ENCODE measurements at regions not wholly inside any gene's neighbourhood (a gene's known extent, or its start where the extent isn't known, plus 50 kb on each side); places are given as distances from the start of the nearest gene placed in this dataset.
"Not testable (repeated sequence)": the region's sequence is repeated elsewhere in the genome, so short reads cannot be mapped to it uniquely, and the experiment has no call there.

DNA sequence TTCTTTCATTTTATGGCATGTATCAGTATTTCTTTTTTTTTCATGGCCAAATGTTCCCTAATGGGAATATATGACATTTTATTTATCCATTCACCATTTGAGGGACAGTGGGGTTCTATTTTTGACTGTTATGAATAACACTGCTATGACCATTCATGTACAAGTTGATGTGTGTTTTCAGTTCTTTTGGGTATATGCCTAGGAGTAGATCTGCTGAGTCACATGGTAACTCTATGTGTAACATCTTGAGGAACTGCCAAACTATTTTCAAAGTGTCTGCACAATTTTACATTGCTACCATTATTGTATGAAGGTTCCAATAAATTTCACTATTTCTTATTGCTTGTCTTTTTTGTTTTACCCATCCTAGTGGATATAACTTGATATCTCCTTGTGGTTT is 223.0 kb downstream of the TANC2 start:
- no peak for DNase-seq

DNA sequence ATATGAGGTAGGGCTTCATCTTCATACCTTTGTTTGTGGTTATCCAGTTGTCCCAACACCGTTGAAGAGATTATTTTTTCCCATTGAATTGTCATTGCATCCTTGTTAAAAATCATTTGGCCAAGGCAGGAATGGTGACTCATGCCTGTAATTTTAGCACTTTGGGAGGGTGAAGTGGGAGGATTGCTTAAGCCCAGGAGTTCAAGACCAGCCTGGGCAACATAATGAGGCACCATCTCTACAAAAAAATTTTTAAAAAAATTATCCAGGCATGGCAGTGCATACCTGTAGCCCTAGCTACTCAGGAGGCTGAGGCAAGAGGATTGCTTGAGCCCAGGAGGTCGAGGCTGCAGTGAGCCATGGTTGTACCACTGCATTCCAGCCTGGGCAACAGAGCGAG is 223.9 kb downstream of the TANC2 start:
- no peak for DNase-seq

DNA sequence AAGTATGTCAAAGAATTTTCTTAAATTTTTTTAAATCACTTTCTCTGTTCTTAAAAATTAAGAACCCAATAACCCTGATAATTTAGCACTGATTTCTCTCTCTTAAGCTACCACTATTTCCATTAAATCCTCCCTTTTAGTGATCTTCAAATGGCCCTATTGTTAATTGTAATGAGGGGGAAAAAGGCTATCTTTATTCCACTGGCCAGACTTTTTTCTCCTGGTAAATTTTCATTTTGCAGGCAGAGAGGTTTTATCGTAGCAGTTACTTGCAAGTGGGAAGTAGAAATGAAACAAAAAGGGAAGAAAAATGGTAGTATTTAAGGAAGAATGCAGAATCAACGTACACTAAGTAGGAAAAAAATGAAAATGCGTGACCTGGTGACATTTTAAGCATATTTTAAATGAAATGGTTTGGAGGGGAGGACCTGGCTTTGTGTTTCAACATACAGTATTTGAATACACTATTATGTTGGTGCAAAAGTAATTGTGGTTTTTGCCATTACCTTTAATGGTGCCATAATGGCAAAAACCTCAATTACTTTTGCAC is 224.9 kb downstream of the TANC2 start:
- no peak for DNase-seq

DNA sequence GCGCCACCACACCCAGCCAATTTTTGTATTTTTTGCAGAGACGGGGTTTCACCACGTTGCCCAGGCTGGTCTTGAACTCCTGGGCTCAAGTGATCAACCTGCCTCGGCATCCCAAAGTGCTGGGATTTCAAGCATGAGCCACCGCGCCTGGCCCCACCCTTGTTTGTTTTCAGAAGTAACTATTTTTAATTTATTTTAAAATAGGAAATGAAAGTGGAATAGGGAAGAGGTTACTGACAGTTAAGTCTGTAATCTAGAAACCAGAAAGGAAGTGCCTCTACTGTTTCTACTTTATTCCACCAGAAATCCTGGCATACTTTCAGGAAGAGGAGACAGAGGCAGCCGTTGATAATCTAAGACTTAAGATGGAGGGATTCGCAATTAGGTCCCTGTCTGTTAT is 225.6 kb downstream of the TANC2 start:
- DNase-seq, result no peak

DNA sequence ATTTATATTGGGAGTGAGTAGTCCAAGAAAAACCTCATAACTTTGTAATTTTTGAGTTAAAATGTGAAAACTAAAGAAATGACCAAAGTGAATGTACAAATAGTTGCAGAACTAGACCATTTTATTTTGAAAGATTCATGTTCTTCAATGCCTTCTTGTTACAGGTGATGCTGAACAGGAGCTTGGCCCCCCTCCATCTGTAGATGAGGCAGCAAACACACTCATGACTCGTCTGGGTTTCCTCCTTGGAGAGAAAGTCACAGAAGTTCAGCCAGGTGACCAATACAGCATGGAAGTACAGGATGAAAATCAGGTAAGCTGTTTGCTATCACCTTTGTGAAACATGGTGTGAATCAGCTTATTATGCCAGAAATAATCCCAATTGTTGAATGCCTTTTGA is 227.8 kb downstream of the TANC2 start:
- DNase-seq, result no peak

DNA sequence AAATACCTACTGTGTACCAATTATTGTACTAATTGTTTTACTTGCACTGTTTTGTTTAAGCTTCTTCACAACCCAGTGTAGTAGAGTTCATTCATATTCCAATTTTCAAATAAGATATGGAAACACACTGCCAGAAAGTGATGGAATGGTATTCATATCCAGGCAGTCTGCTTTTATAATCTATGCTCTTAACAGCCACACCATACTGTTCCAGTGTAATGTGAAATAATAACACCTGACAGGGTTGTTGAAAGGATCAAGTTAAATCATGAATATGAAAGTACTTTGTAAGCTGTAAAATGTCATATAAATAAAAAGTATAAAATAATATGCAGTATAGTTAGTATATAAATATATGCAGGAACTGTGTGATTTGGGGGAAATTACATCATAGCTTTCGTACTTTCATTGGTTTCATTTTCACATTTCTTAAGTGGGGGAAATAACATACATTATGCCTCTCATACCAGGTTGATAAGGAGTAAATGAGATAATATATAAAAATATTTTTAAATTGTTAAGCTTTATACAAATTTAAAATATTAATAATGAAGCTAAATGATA is 230.8 kb downstream of the TANC2 start:
- no peak for DNase-seq

DNA sequence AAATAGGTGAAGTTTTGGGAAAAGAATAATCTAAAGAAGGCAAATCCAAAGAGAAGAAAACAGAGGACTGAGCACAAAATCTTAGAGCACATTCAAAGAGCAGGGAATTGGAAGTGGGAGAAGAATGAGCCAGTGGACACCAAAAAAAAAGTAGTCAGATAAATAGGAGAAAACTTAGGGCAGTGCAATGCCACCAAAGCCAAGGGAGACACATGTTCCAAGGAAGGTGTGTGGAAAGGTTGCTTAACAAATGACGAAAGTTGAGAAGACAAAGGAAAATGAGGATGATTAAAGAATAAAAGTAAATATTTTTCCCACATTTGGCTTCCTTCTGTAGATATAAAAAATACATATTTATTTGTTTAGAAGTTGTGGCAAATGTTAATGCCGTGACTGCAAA is 237.6 kb downstream of the TANC2 start:
- DNase-seq, result no peak

DNA sequence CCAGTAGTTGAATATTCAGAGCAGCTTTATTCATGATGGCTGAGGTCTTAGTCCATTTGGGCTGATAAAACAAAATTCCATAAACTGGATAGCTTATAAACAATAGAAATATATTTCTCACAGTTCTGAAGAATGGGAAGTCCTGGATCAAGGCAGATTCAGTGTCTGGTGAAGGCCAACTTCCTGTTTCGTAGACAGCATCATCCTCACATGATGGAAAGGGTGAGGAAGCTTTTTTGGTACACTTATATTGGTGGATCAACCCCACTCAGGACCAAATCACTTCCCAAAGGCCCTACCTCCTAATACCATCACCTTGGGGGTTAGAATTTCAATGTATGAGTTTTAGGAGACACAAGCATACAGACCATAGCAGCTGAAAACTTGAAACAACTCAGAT is 224.2 kb downstream of the CYB561 start:
- DNase-seq, result no peak

DNA sequence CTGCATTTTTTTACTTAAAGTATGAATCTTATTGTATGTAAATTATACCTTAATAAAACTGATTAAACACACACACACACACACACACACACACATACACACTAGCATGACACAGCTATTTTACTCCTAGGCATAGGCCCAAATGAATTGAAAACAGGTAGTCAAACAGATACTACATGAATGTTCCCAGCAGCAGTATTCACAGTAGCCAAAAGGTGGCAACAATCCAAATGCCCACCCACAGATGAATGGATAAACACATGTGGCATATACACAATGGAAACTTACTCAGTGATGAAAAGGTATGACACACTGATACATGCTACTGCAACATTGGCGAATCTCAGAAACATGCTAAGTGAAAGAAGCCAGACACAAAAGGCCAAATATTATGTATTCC is 223.5 kb downstream of the CYB561 start:
- DNase-seq, result no peak

DNA sequence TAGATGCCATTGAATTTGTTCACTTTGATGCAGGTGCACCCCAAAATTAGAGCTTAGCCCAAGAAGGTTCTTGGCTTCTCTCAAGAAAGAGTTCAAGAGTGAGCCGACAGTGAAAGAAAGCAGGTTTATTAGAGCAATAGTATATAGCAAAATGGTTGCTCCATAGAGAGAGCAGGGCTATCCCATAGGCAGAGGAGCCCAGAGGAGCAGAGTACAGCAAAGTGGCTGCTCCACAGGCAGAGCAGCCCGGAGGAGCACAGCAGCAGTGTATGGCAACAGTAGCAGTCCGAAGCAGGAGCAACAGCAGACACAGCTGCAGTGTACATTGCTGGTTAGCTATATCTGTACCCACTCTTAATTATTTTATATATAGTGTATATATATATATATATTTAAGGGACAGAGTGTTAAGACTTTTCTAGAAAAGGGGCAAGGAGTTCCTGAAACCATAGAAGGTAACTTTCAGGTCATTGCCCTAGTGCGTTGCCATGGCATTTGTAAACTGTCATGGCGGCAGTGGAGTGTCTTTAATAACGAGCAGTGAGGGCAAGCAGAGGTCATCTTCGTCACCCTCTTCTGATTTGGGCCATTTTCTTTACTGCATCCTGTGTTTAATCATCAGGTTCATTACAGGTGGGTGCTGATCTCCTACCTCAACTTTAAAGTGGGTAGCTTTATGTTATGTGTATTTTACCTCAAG is 222.7 kb downstream of the CYB561 start:
- DNase-seq, result no peak

DNA sequence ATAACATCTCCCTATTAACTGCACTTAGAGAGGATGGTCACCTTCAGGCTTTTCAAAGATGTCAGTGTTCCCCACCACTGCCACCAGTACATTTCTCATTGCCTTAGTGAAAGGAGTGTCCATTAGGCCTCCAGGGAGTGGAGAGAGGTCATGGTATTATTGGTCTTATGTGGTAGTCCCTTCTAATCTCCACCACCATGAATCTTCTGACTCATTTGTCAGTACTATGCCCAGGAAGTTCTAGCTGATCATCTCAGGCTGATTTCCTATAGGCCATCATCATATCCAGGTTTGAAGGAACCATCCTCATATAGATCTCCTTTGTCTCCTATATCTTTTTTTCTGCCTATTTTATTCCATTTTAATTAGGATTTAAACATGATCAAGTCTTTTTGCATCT is 221.5 kb downstream of the CYB561 start:
- DNase-seq, result no peak

DNA sequence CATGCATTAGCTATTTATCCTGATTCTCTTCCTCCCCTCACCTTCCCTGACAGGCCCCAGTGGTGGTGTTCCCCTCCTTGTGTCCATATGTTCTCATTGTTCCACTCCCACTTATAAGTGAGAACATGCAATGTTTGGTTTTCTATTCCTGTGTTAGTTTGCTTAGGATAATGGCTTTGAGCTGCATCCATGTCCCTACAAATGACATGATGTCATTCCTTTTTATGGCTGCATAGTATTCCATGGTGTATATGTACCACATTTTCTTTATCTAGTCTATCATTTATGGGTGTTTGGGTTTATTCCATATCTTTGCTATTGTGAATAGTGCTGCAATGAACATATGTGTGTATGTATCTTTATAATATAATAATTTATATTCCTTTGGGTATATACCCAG is 219.4 kb downstream of the CYB561 start:
- not testable (repeated sequence) for DNase-seq

DNA sequence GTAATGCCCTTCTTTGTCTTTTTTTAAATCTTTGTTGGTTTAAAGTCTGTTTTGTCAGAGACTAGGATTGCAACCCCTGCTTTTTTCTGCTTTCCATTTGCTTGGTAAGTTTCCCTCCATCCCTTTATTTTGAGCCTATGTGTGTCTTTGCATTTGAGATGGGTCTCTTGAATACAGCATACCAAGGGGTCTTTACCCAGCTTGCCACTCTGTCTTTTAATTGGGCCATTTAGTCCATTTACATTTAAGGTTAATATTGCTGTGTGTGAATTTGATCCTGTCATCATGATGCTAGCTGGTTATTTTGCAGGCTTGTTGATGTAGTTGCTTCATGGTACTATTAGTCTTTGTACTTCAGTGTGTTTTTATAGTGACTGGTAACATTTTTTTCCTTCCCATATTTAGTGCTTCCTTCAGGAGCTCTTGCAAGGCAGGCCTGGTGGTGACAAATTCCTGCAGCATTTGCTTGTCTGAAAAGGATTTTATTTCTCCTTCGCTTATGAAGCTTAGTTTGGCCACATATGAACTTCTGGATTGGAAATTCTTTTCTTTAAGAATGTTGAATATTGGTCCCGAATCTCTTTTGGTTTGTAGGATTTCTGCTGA is 215.0 kb downstream of the CYB561 start:
- not testable (repeated sequence) for DNase-seq

DNA sequence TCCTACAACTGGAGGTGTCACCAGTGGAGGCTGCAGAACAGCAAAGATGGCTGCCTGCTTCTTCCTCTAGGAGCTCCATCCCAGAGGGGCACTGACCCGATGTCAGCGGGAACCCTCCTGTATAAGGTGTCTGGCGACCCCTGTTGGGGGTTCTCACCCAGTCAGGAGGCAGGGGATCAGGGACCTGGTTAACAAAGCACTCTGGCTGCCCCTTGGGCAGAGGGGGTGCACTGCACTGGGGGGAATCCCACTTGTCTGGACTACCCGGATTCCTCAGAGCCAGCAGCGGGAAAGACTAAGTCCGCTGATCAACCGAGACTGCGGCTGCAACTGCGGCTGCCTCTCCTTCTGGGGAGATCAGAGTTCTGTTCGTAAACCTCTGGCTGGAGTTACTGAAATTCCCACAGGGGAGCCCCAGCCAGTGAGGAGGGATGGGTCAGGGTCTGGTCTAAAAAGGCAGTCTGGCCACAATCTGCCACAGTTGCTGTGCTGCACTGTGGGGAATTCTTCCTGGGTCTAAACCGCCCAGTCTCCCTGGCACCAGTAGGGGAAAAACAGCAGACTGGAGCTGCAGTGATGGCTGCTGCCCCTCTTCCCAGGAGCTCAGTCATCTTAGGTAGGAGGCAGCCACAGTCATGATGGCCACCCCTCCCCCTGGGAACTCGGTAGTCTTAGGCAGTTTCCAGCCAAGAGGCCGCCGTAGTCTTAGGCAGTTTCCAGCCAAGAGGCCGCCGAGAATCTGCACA is 213.4 kb downstream of the CYB561 start:
- DNase-seq, result no peak

DNA sequence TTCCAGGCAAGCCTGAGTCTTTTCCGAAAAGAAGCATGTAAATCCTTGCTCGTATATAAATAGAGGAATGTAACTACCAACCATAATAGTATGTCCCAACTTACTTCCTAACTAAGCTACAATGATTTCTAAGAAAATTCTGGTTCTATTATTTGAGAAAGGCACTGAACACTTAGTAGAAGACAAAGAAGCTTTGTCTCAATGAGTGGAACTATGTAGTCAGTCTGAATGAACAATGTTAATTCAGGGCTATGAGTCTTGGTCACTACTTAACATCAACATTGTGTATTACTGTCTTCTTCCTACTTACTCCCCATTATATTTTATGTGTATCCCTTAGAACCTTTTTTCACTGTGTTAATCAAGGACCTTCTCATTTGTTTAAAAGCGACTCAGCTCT is 206.0 kb downstream of the CYB561 start:
- no peak for DNase-seq

DNA sequence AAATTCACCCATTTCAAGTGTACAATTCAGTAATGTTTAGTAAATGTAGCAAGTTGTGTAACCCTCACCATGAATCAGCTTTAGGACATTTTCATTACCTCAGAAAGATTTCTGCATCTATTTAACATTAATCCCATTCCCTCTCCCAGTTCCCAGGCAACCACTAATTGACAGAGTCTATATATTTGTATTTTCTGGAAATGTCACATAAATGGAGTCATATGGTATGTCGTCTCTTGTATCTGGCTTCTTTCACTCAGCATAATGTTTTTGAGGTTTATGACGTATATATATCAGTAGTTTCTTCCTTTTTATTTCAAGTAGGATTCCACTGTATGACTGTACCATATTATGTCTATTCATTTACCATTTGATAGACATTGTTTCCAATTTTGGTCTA is 199.8 kb downstream of the CYB561 start:
- DNase-seq, result no peak

DNA sequence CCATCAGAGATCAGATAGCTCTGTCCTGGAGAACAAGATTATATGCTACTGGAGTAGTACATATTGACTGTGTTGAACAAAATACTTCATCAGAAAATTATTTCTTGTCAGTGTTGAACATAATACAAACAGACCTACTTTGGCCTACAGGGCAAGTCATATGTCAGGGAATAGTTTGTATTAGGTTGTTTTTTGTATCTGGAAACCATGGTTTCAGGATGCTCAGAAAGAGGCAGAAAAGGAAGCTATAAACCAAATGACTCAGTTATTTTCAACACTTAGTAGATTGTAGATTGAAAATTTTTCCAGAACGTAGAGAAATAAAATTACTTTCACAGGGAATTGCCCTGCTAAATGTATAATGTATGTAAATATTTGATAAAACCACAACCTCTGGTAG is 198.4 kb downstream of the CYB561 start:
- no peak for DNase-seq

DNA sequence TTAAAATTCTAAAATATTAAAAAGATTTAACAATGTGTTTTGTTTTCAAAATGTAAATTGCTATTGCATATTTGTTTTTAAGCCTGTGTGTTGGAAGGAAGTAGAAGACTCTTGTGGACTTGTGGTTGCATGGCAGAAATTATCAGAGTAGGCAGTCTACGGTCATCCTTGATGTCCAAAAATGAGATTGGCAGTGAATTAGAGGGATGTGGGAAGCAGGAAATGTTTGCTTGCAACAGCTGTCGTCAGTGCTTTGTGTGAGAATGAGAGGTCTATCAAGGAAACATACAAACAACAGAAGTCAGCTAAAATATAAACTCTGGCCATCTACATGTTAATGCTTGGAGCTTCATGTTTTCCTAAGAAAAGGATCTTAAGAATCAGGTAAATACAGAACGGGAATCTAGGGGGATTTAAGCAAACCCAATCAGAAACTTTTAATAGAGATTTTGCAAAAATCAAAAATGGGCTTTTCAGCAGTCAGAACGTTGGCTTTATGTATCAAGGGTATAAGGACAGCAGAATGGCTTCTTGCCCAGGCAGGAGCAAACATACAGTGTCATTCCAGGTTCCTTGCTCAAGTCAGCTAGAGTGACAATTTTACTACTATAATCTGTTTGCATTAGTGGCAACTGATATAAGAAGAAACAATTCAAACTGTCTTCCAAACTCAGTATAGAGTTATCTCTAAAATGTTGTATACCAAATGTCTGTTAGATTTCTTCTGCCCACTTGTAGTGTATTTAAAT is 196.7 kb downstream of the CYB561 start:
- no peak for DNase-seq

DNA sequence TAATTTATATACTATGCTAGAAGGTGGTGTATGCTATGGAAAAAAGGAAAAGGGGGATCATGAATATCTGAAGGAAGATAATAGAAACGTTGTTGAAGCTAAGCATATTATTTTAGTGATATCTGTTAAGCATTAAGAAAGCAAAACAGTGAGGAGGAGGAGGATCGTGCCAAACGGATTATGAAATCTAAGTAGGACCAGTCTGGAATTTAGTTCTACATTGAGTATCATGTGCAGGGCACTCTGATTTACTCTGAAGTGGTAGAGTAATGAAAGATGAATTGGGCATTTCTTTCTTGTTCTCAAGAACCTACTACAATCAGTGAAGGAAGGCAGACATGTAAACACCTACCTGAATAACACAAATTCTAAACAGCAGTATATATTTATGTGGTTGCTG is 195.3 kb downstream of the CYB561 start:
- no peak for DNase-seq

DNA sequence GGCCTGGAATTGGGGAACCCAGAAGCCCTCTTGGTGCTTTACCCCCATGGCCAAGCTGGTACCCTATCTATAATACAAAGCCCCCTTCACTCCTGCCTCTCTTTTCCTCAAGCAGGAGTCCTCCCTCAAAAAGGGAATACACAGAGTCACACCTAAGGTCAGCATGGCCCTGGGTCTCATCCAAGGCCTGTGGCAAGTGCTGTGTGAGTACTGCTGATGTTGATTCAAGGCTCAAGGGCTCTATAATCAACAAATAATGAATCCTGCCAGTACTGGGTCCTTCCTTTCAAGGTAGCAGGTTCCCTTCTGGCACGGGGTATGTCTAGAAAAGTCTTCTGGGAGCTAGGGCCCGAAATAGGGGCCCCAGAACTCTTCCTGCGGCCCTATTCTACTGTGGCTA is 187.3 kb downstream of the CYB561 start:
- no peak for DNase-seq

DNA sequence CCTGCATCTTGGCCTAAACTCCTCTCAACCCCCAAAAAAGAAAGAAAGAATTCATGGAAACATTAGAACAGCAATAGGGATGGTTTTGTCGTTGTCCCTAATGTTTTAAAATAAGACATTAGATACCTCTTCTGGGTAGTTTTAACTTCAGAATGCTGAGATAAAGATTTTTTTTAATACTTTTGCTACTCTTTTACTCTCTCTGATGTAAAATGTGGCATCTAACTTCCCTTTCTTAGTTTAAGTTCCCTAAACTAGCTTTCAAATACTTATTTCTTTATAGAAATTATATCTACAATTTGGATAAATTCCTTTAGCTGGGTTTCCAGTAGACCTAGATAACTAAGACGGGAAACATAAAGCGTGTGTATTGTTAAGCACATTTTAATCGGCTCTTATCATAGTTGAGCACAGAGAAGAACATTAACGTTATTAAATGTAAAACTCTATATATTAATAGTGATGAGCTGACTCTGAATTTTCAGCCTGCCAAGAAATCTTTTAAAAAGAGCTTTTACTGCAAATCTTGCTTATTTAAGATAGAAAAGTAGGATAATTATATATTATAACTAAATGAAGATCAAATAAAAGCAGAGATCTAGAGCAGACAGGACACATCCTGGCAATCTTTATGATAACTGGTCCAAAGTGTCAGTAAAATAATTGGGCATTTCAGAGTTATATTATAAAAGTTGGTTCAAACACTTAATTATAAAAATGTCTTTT is 183.2 kb downstream of the CYB561 start:
- DNase-seq, result no peak

DNA sequence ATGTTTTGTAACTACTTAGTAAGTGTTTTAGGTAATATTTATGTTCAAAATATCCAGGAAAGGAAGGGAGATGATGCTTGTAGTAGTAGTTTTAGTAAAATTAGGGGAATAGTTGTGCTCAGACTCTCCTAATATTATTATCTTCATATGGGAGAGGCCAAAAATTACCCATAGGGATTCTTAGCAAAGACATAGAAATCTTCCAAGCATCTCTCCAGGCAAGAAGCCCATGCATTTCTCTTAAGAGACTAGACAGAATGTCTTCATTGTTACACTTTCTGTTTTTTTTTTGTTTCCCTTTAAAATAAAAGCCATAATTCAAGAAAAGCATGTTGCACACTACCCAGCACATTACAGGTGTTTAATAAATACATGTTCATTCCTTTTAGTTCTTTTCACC is 180.6 kb downstream of the CYB561 start:
- DNase-seq, result no peak

Measured in NCI-H187 treated with DMSO at 0.1 percent for 48 hours (cell line).